Stimulated activated CD8-positive, alpha-beta memory T cell treated with anti-CD3 and anti-CD28 coated beads, Interleukin-4, amount 100 ng/mL, for 48 hours (primary cell): ENCODE measurements at regions not wholly inside any gene's neighbourhood (a gene's known extent, or its start where the extent isn't known, plus 50 kb on each side); places are given as distances from the start of the nearest gene placed in this dataset.
"Not testable (repeated sequence)": the region's sequence is repeated elsewhere in the genome, so short reads cannot be mapped to it uniquely, and the experiment has no call there.

Experiments
- DNase-seq: peaks from one replicate; pipeline ENCODE4 v3.0.0-alpha.2; 2020

DNA sequence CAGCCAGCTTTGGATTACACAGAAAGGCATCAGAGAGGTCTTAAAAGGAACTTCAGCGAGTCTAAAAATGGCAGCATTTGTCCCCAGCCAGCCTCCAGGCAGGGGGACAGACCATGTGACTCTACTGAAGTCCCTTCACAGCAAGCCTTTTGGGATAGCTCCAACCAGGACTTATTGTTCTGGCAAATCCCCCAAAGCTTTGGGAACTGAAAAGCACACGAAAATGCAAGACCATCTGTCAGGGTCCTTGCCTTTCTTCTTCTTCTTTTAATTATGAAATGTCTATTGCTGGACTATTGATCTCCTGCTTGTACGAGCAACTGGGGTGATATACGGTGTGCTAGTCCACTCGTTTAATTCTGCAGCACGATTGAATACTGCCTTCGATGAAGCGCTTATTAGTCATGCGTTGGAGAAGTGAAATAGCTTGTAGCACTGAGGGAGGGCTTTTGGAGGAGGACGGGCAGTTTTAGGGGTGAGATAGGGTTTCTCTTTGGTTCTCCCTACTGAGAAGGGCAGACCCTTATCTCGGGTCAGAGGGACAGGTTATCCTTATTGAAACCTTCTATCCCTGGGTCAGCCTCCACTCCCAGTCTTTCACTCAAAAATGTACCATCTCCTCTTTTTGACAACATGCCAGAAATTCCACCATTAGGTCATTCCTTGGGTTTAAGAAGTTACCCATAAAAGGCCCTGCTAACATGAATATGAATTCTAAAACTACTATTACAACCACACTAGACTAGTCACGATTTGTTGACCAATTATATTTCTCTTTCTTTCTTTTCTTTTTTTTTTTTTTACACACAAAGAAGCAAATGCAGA is 416.4 kb downstream of the MIAT start:
- no peak for DNase-seq

DNA sequence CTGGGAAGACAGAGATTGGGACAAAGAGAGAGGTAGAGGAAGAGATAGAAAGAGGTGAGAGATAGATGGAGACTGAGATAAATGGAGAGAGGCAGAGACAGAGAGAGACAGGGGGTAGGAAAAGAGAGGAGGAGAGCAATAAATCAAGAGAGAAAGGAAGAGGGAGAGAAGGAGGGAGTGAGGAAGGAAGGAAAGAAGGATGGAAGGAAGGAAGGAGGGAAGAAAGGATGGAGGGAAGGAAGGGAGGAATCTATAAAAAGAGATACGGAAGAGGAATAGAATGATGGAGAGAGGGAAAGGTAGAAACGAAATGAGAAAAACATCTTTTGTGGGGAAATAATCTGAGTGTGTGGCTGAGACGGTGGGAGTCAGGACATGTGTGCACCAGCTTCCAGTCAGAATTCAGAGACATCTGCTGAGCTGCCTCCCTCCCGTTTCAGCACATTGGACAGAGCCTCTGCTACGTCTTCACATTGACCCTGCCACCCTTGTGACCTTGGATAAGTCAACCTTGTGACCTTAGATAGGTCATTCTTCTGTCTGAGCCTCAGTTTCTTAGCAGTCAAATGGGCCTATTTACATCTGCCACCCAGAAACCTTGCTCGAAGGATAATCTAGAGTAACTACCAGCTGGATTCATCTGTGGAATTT is 417.8 kb downstream of the MIAT start:
- DNase-seq = no peak

DNA sequence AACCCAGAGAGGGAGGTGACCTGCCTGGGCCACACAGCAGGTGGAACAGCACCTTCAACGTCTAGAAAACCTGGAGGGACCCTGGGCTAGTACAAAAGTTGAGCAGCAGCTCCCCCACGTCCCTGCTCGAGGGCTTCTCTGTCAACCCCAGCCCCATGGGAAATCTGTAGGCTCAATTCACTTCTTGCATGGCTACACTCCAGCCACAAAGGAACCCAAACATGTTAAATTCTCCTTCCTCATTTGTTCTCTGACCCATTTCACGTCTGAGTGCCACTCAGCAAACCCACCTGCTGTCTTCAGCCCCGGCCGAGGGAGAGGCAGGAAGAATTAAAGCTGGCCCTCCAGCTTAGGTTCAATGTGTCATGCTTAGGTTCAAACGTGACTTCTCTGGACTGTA is 418.5 kb downstream of the MIAT start:
- DNase-seq = no peak

DNA sequence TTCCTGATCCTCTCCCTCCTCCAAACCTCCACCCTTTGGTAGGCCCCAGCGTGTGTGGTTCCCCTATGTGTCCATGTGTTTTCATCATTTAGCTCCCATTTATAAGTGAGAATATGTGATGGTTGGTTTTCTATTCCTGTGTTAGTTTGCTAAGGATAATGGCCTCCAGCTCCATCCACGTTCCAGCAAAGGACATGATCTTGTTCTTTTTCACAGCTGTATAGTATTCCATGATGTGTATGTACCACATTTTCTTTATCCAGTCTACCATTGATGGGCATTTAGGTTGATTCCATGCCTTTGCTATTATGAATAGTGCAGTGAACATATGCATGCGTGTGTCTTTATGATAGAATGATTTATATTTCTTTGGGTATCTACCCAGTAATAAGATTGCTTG is 420.7 kb downstream of the MIAT start:
- DNase-seq = not testable (repeated sequence)

DNA sequence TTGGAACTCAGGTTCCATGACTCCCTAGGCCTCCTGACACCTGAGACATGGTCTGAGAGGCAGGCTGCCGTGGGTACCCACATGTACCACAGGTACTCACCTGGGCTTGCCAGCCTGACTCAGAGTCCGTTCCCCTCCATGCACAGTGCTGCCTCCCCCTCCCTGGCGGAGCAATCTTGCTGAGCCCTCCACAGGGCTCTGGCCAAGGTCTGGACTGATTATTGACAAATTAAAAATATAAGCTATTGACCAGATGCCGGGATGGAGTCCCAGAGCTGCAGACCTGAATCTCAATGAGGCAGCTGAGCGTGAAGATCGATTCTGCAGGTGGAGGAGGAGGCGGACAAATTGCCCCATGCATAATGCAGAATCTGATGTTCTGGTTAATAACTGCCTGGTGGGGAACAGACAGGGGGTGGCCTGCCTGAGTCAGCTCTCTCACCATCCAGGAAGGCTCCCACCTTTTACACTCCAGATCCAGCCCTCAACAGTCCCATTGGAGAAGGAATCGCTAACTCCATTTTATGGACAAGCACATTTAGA is 422.7 kb downstream of the MIAT start:
- DNase-seq = no peak

DNA sequence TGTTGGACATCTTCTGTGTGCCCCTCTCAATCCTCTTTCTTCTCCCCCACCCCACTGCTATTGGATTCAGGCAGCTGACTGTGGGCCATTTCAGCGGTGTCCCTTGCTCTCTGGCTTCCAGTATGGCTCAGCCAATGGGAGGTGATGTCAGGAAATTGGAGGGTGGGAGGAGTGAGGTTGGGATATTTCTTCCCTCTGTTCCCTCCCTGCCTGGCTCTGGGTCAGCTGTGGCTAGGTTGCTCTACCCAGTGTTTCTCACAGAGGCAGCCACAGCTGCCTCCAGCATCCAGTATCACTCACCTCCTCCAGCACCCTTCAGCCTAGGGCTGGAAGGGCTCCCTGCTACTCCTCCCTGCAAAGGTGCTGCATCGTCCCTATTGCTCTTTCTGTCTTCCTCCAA is 423.5 kb downstream of the MIAT start:
- DNase-seq = no peak

DNA sequence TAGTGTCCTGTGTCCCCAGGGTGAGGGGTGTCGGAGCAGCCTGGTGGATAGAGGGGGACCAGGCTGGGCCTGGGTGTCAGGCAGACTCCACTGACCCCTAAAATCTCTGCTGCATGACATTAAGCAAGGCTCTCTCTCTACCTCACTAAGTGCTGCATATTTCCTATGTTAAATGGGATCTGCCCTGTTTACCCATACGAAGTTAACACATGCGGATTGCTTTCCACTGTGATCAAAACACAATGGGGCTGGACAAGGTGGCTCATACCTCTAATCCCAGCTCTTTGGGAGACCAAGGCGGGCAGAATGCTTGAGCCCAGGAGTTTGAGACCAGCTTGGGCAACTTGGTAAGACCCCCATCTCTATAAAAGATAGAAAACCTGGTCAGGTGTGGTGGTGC is 426.2 kb downstream of the MIAT start:
- DNase-seq = no peak

DNA sequence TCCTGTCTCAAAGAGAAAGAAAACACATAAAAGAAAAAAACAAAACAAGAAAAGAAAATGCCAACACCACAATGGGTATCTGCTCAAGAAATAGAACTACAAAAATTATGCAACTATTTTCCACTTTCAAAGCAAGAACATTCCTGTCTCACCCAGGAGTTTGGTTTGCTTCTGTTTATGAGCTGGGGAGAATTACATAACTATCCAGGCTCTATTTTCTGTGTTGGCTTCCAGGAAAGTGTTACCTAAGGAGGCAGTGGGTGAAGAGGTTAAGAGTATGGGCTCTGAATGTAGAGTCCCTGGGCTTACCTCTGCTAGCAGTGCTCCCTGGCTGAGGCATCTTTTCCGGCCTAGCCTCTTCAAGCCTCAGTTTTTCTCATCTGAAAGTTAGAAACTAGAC is 426.7 kb downstream of the MIAT start:
- DNase-seq = no peak

DNA sequence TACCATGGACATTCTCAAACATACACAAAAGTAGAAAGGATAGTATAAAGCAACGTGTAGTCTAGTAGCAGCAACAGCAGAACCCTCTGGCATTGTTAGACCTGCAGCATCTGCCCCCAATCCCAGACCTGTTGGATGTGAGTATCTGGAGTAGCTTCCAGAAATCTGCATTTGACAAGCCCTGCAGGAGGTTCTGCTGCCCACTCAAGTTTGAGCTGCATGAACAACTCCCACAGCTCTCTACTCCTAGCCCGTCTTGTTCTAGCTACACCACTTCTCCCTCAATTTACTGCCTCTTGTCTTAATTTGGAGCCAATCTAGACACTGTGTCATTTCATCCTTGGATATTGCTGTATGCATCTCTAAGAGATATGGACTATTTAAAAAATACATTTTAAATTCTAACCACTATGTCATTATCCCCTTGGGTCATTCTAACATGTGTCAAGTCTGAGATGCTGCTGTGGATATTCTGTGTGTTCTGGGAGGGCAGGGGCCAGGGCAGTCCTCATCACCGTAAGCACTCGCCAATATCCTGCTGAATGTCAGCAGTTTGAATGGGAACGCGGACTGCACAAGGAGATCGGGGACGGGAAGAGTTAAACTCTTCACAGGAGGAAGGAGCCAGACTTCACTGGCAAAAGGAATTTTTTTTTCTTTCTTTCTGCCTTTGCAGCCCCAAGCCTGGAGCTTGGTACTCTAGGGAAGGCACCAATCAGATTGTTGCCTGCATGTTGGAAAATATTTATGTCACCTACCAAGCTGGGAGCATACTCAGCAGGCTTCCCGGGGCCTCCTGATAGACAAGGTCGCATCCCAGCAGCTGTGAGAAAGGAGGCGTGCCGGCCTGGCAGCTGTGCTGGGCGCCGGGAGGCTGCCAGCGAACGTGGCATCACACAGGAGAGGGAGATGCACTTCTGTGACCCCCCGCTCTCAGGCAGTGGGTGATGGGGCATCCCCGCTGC is 429.0 kb downstream of the MIAT start:
- no peak for DNase-seq

DNA sequence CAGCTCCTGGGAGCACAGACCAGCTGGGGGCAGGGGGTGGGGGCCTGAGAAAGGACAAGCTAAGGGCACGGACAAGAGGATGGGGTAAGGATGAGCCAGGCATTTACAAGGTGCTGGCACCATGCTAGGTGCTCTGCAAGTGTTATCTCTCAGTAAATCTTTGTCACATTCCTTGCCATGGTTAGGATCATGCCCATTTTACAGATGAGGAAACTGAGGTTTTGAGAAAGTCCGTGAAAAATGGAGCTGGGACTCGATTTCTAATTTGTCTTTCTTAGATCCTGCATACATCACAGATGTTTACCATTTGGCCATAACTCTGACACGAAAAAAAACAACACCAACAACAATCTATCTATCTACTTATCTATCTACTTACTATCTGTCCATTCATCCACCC is 429.7 kb downstream of the MIAT start:
- no peak for DNase-seq

DNA sequence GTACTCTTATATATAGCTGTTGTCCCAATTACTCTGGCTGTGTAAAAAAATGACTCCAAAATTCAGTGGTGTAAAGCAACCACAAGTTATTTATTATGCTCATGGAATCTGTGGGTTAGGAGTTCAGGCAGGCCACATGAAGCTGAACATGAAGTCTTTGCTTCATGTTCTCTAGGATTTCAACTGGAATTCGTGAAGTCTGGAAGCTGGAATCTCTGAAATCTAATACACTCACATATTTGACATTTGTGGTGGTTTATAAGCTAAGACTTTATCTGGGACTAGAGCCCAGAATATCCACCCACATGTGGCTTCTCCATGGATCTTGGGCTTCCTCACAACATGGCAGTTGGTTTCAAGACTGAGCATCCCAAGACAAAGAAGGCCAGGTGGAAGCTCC is 430.6 kb downstream of the MIAT start:
- no peak for DNase-seq

DNA sequence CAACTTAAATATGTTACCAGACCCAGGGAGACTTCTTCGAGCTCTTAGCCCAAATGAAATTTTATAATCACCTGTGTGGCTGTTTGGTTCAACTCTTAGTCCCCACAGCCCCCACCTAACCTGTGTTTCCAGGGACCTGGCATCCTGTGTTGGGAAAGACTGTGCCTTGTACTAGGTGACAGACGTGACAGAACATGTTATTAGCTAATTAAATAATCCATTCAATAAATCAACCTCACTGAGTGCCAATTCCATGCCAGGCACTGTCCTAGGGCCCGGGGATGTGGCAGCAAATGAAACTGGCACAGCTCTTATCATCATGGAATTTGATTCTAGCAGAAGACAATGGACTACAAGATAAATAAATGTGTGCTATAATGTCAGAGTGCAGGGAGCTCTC is 431.9 kb downstream of the MIAT start:
- DNase-seq = no peak

DNA sequence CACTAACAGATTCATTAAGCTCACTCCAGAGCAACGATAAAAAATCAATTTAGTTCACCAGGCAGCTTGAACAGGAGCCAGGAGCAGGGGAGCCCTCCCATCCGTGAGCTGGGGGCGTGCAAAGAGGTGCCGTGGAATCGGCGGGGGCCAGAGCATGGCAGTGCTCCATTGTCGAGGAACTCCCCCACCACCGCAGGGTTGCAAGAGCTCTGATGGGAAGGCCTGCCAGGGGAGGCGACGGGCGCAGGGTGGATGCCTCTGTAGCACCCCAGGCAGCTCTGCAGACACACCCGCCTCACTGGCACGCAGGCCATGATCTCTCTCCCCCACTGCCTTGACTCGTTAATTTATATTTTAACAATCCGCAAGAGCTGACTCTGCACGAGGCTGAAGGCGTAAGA is 433.2 kb downstream of the MIAT start:
- no peak for DNase-seq

DNA sequence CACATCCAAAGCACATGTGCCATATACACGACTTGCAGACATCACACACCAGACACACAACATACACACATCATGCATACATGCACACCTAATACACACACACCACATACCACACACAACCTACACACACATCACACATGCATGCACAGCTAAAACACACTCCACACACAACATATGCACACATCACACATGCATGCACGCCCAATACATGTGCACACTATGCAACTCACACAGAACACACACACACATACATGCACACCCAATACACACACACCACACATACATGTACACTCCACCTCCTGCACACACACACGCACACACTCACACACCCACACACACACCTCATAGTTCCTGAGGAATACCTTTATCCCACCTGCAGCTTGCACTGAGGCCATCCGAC is 436.0 kb downstream of the MIAT start:
- no peak for DNase-seq

DNA sequence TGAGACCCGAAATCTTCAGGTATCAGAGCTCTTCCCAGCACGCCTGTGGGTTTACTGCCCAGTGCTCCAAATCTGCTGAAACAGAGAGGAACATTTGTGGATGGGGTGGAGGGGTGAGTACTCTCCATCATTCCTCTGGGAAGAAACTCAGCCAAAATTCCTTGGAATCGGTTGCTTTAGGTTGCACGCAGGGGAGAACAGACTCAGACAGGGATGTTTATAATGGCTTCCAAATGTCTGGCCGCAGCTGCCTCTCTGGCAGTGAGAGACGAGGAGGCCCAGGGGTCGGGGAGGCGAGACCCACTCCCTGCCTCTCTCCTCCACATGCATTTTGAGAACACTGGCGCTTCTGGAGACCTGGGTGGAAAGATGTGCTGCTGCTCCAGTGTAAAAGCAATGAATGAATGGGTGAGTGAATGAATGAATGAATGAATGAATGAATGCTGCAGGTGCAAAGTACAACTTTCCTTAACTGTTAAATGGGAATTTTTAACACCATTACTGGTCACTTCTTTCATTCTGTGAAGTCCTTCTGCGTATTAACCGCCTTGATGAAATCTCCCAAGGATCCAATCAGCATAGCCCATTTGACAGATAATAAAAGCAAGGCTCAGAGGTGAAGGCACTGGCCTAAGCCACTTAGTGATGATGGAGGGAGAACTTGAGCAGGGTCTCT is 437.4 kb downstream of the MIAT start:
- DNase-seq = no peak

DNA sequence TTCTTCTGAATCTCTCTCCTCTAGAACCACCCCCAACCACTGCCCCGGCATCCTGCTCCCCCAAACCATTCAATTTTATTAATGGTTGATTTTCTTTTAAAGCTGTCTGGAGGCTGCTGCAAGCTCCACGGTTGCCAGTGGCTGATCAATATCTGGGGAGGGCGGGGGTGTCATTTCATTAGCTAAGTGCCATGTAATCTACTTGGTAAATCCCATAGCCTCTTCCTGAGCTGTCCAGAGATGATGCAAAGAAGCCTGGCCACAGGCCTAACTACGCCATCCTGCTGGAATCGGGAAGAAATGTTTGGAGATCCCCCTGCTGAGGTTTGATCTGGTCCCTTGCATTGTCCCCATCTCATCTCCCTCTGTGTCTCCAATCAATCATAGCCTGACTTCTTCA is 440.1 kb downstream of the MIAT start:
- DNase-seq = no peak

DNA sequence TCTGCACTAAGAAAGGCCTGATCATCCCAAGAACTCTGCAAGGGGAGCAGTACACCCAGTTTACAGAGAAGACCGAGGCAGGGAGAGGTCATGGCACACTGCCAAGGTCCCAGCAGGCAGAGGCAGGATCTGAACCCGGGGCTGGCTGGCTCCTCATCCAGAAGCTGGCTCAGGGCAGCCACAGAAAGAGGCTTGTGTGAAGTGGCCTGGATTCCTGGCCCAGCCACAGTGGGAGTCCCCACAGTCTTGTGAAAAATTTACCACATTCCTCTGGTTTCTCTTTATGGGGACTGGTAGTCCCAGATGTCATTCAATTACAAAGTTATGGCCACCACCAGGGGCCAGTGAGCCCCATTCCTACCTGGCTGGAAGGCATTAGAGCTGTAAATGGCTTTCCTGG is 440.5 kb downstream of the MIAT start:
- DNase-seq = no peak

DNA sequence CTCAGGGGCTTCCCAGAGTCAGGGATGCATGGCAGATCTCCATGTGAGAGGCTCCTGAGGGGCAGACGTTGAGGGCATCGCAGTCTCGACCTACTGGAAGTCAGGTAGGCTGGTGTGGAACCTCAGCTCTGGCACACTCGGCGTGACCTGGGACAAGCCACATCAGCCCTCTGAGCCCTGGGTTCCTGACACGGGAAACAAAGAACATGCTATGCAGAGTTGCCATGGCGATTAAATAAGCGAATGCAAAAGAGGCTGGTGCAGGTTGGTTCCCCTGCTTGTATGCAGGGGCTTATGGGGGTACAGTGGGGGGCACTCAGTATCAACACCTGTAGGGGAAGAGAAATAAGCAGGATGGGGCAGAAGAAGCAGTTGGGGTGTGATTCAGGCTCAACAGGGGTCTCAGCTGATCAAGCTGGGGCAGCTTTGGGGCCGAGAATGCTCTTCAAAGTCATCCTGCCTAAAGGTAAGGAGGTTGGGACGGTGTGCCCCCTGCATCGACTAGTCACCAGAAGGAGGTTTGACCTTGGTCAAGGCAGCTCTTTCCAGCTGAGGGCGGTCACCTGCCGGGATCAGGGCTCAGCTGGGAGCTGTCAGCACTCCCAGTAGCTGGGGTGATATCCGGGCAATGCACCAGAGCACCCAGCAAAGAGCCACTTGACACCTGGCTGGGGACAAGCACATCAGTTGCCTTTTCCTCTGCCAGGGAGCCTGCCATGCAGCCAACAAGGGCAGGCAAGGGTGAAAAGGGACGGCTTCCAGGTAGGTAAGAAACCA is 442.7 kb downstream of the MIAT start:
- DNase-seq = no peak

DNA sequence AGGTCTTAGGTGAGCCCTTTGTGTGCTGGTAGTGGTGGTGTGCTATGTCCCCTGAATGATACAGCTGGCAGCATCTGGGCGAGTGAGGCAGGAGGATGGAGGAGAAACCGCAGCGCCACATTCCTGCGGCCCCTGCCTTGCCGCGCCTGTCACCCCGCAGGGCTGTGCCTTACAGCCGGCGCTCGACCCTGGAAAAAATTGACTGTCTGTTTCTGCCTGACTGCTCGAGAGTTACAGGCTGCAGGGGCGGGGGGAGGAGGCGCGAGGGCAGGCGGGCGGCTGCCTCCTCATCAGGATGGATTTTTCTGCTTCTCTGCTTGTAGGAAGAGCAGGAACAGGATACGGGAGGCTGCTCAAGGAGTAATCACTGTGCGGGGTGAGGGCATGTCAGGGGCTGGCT is 443.4 kb downstream of the MIAT start:
- no peak for DNase-seq

DNA sequence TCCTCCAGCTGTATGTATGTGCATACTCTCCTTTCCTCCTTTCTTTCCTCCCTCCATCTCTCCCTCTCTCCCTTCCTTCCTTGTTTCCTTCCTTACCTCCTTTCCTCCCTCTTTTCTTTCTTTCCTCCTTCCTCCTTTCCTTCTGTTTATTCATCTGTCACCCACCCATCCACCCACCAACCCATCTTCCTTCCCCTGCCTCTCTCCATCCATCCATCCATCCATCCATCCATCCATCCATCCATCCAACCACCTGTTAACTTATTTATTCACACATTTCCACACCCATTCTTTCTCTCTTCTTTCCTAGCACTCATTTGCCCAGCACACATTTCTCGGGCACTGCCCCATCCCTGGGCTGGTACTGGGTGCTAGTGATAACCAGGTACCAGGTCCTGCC is 443.9 kb downstream of the MIAT start:
- no peak for DNase-seq

DNA sequence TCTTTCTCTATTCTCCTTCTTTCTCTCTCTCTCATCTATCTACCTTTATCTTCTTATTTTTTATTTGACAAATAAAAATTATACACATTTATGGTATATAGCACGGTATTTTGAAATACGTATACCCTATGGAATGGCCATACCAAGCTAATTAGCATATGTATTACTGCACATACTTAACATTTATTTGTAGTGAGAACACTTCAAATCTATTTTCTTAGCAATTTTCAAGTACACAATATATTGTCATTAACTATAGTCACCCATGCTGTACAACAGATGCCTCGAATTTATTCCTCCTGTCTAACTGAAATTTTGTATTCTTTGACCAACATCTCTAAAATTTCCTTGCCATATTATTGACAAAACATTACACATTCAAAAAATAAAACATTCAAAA is 447.1 kb downstream of the MIAT start:
- DNase-seq = no peak
